Suppressor macrophage treated with lipopolysaccharide for 1 hour (primary cell): ENCODE measurements at regions not wholly inside any gene's neighbourhood (a gene's known extent, or its start where the extent isn't known, plus 50 kb on each side); places are given as distances from the start of the nearest gene placed in this dataset.
A peak's percentile ranks its signal among the peaks of the same experiment; 100 is the strongest.

Experiments used
- DNase-seq, 3 donors: peaks; one replicate each; pipeline ENCODE4 v3.0.0-alpha.2; 2020 to 2022

GRCh38 chr17:77434136-77435114 is 293.7 kb downstream of the SEC14L1 start:
- no peak for DNase-seq

GRCh38 chr17:77435272-77436057 is 294.7 kb downstream of the SEC14L1 start:
- DNase-seq: no peak

- DNase-seq: no peak
Observed at GRCh38 chr17:77436058-77436442, 295.3 kb downstream of the SEC14L1 start.

GRCh38 chr17:77436481-77436880 is 295.7 kb downstream of the SEC14L1 start:
- DNase-seq: no peak

- peak; percentile 76 to 85 (median 78) for DNase-seq
Observed at GRCh38 chr17:77437017-77437416, 296.2 kb downstream of the SEC14L1 start.

GRCh38 chr17:77437747-77438146 is 297.0 kb downstream of the SEC14L1 start:
- no peak for DNase-seq

GRCh38 chr17:77438241-77439188 is 297.7 kb downstream of the SEC14L1 start:
- DNase-seq: peak; percentile 78 to 84 (median 78)

GRCh38 chr17:77439189-77440018 is 298.6 kb downstream of the SEC14L1 start:
- peak in 1 of 3 donors; percentile 22 for DNase-seq

- DNase-seq: peak in 2 of 3 donors; percentile 44 to 52
Observed at GRCh38 chr17:77440560-77440981, 299.8 kb downstream of the SEC14L1 start.

GRCh38 chr17:77441130-77441920 is 300.6 kb downstream of the SEC14L1 start:
- peak; percentile 85 to 86 (median 85) for DNase-seq

GRCh38 chr17:77441940-77442339 is 301.2 kb downstream of the SEC14L1 start:
- no peak for DNase-seq

GRCh38 chr17:77442976-77443747 is 302.4 kb downstream of the SEC14L1 start:
- no peak for DNase-seq

- DNase-seq: no peak
Observed at GRCh38 chr17:77443748-77444260, 303.0 kb downstream of the SEC14L1 start.

- peak in 1 of 3 donors; percentile 60 for DNase-seq
Observed at GRCh38 chr17:77444628-77444983, 303.8 kb downstream of the SEC14L1 start.

GRCh38 chr17:77444984-77445759 is 304.4 kb downstream of the SEC14L1 start:
- peak in 1 of 3 donors; percentile 46 for DNase-seq

GRCh38 chr17:77445760-77446532 is 305.2 kb downstream of the SEC14L1 start:
- DNase-seq: peak; percentile 78 to 86 (median 82)

- peak in 2 of 3 donors; percentile 41 to 52 for DNase-seq
Observed at GRCh38 chr17:77446940-77447634, 306.3 kb downstream of the SEC14L1 start.
